Hippocampal formation (tissue), 2 donors: ENCODE measurements at regions not wholly inside any gene's neighbourhood (a gene's known extent, or its start where the extent isn't known, plus 50 kb on each side); places are given as distances from the start of the nearest gene placed in this dataset.

ENCODE experiments used
- DNase-seq, 2 donors: peaks; one replicate each; lab custom pipeline; 2025; lab: John Stamatoyannopoulos, UW

DNA sequence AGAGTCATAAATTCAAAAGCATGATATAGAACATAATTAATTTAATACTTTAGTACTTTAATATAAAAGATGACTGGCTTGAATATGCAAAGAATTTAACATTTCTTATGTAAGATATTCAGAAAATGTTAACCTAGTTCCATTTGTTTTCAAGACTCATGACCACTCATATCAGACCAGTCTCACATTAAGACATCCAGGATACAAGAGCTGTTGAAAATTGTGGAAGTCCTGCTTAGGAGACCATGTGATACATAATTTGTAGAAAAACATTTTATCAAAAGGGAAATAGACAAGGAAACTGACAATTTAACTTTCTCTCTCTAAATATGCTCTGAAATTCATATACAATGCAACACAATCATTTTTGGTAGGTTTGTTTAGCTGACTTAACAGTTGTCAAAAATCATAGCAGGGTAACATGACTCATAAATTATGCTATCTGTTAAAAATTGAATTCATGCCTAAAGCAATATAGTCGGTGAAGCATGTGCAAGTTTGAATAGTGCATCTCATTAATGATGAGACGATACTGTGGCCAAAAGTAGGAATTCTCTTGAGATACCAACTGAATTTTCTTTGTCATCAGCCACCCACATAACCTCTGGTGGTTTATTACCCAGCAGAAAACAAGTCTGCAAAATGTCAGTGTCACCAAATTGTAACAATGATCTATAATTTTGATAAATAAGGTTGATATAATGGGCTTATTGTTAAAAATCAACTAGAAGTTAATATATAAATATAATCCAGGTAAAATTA lies 211.4 kb downstream of the GASK1B start:
- no peak for DNase-seq

- DNase-seq, result no peak
Observed at GRCh38 chr4:157957905-157958304, 214.9 kb downstream of the GASK1B start.

DNA sequence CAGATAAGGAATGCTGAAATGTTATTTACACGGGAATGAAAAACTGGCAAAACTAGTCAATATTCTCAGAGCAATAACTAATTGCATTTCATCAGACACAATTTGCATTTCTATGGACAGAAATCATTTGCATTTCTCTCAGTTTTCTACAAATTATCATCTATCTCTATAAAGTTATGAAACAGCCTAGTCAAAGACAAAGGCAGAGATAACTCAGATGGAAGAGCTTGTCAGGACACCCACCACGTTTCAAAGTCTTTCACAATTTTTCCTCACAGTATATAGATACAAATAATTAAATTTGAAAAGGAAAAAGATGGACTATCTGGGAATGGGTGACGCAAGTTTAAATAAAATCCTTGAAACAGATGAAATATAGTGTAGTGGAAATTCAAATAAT lies 230.8 kb downstream of the GASK1B start:
- no peak for DNase-seq

GRCh38 chr4:157934151-157934550 lies 238.7 kb downstream of the GASK1B start:
- no peak for DNase-seq

- DNase-seq, result no peak
Observed at GRCh38 chr4:157932936-157933335, 239.9 kb downstream of the GASK1B start.

DNA sequence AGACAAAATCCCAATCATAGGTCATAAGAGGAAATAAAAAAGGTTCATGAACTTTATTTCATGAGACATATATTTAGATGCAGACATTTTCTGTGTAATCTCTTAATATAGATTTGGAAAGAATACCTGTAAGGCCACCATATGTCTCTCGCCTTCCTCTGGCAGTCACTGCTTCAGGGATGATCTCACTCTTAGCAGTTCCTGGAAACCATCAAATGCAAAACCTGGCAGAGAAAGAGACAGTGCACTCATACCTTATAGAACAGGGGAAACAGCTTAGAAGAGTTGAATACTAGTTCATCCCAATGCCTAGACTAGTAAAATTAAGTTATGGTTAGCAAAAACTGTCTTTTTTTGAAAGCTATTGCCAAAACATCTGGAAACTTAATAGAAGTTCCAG lies 243.3 kb downstream of the GASK1B start:
- DNase-seq, result no peak

DNA sequence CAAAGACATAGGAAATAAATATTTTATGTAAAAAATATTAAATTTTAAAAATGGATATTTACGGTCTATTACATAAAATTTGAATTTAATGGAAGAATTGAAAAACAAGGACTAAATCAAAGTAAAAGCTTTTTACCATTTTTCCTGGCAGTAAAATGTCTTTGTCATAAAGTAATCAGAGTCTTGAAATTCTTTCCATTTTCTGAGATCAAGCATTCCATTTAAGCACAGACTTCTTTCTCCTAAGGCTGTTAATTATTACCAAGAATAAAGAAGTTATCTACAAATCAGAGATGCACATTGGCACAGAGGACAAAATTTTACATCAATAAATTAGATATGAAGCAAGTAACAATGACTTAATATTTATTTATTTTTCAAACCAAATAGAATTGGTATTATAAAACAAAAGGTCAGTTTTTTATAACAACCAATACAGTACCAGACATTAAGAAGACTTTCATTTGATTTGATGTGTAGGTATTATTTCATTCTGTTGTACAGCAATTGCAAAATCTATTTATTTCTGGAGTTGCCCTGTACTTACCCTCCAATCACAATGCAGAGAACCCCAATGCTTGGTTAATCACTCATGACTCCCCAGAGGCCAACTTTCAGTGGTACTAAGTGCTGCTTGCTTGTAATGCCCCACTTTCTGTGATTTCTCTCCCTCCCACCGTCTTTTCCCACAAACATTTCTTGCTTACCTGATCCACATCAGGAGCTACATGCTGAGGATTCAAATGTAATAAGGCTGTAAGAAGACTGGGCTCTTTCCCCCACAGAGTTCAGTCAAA lies 254.6 kb downstream of the GASK1B start:
- no peak for DNase-seq

DNA sequence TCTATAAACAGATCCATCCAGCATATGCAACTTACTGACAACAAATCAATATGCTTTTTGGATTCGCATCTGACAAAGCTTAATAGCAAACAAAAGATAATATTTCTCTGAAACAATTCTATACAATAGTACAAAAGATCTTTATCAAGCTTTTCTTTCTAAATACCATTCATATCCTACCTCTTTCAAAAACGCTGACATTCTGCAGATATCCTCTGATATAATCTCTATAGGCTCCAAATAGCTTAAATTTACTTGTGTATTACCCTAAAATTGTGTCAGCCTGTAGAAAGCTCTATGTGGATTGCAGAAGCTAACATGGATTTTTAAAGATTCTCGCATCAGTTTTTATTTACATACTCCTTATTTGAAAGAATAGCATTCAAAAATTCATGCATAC lies 260.6 kb downstream of the GASK1B start:
- DNase-seq, result no peak

DNA sequence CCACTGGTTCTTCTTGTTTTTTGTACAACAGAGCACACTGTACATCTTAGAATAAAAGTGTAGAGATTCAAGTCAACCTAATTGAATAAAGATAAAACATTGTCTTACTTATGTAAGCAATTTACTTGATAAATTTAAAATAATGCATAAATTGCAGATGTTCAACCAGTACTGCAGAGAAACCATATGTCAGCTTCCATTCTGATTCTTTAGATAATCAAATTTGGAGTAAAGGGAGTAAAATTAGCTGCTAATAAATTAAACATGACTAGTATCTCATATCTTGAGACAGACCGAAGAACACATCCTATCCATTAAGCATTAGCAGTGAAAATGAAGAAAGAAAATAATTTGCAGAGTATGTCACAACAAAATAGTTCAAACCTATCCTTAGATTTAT lies 261.2 kb downstream of the GASK1B start:
- DNase-seq, result no peak

DNA sequence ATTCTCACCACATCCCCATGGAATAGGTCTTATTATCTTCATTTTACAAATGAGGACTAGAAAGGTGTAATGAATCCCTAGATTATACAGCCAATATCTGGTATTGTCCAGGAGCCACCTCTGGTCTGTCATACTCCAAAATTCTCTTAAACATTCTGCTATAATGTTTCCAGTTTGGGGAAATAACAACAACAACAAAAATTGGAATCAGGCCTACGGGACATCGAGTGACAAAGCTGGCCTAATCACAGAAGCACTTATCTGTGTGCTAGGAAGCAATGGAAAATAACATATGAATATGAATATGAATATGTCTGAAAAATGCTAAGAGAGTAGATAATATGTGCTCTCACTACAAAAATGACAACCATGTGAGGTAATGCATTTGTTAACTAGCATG lies 264.1 kb downstream of the GASK1B start:
- no peak for DNase-seq

GRCh38 chr4:157908031-157908430 lies 264.8 kb downstream of the GASK1B start:
- no peak for DNase-seq

DNA sequence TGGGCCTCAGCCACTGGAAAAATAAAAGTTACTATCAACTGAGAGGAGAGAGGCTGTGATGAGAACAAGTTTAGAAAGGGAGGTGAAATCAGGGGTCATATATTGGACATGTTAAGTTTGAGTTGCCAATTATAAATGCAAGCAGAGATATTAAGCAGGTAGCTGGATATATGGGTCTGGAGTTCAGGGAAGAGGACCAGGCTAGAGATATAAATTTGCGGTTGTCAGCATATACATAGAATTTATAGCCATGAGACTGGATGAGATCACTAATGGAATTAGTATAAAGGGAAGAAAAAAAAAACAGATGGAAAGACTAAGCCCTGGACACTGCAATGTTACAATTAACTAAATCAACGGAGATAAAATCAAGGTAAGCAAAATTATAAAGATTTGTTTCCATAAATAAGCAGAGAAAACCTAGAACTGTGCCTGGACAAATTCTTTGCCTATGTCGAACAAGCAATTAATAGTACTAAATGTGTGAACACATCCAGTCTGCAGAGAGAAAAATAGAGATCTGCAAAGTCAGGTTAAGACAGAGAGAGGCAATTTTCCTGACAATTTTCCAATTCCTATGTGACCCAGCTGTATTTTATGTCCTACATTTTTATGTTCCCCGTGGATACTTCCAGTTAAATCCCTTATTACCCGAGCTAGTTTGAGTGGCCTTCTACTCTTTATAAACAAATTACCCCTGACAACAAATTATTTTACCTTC lies 265.4 kb downstream of the GASK1B start:
- DNase-seq, result no peak

- DNase-seq, result no peak
Observed at GRCh38 chr4:157898836-157899605, 273.8 kb downstream of the GASK1B start.

DNA sequence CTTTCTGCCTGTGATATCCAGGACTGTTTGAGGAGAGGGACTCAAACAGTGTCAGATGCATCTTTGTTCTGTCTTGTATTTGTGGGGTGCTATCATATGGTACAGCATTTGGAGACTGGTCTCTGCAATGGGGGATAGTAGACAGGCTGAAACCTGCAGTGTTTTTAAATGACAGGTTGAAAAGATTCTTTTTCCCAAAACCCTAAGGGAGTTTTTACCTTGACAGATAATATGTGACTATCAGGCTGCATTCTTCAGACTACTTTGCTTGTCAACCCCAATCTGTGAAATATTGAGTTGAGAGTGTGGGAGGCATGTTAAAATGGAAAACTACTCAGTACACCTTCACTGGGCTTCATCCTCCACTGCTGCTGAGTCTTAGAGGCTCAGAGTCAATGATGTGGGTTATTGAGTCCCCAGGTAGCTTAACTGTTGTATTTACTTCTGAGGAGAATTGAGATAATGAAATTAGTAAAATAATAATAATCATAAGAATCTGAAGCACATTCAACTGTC lies 274.9 kb downstream of the GASK1B start:
- no peak for DNase-seq

DNA sequence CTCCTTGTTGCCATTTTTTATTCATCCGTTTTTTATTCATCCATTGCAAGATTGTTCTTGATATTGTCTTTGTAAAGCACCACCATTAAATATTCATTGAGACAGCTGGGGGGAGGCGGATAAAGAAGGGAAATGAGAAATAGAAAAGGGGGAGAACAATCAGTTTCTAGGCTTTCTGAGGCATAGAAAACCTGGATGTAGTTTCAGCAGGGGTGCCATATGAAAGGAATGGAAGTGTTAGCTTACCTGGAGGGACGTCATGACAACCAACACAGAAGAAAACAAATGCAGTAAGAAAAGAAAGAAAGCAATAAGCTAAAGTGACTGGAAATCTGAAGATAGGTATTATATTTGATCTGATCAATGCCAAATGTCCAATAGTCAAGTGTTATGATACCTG lies 276.1 kb downstream of the GASK1B start:
- no peak for DNase-seq

DNA sequence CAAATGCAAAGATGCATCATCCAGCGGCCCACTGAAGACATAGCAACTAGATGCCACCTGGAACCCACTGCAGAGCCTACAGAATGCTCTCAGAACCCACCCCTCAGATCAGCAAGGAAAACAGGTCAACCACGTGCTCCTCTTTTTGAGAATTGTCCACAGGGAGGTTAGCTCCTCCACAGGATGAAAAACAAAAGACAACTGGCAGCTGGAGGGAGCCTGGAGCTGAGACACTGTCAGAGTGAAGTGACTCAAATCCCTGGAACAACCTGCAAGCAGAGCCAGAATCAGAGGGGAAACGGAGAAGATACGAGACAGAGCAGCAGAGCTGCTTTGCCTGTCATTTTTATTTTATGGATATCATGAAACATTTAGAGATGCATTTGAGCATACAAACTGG lies 277.6 kb downstream of the GASK1B start:
- DNase-seq, result no peak

- peak in 1 of 2 donors; percentile 42 for DNase-seq
Observed at GRCh38 chr4:157889788-157890187, 283.0 kb downstream of the GASK1B start.

- DNase-seq, result no peak
Observed at GRCh38 chr4:157888281-157888680, 284.5 kb downstream of the GASK1B start.

DNA sequence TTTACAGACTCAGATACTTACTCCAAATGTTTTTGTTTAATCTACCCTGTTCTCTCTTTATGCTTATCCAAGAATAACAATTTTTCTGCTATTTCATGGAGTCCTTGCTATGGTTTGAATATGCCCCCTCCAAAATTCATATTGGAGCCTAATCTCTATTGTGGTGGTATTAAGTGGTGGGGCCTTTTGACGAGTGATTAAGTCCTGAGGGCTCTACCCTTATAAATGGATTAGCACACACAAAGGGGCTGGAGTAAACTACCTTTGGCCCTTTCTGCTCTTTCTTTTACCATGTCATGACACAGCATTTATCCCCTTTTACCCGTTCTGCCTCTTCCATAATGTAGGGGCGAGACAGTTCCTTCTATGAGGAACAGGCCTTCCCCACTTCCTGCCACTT lies 285.5 kb downstream of the GASK1B start:
- no peak for DNase-seq

GRCh38 chr4:157886645-157887044 lies 286.2 kb downstream of the GASK1B start:
- DNase-seq, result no peak

GRCh38 chr4:157885811-157886210 lies 287.0 kb downstream of the GASK1B start:
- DNase-seq, result peak in 1 of 2 donors; percentile 31

DNA sequence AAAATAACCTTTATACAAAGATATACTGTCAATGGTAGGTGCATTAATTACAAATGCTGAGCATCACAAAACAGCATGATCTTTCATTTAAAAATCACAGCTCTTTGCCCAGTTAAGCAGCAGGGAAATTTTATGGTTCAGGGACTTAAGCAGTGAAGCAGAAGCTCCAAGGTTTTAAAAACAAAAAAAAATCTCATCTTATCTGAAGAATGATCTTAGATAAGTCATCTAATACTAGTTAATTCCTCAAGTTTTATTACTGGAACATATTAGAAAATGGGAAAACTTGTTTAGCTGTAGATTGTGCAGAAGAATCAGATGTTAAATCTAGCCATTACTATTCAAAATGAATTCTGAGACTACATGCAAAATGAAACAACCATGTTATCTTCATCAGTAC lies 289.9 kb downstream of the GASK1B start:
- no peak for DNase-seq
